GM19463 (cell line): ENCODE measurements at regions not wholly inside any gene's neighbourhood (a gene's known extent, or its start where the extent isn't known, plus 50 kb on each side); places are given as distances from the start of the nearest gene placed in this dataset.

Source experiments
- ATAC-seq: cut with Tn5 transposase; IDR thresholded peaks from one replicate; pipeline ENCODE4 v1.9.1; 2021; ENCODE audit warnings: mild to moderate bottlenecking, moderate library complexity; ENCODE audit not compliant: unreplicated experiment

DNA sequence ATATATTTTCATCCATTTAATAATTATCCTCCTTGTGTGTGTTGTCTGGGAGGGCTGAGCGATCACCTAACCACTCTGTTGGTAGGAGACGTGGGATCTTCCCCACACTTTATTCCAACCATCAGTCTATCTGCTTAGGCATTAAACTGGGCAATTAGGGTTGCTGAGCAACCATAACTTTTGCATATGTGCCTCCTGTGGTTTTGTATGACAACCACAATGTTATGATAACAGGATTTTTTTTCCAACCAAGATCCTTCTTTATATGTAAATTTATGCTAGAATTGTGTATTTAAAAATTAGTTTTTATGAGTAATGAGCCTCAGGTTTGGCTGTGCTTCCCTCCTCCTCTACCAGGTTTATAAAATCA lies 495.0 kb upstream of the MGMT start:
- no peak for ATAC-seq

DNA sequence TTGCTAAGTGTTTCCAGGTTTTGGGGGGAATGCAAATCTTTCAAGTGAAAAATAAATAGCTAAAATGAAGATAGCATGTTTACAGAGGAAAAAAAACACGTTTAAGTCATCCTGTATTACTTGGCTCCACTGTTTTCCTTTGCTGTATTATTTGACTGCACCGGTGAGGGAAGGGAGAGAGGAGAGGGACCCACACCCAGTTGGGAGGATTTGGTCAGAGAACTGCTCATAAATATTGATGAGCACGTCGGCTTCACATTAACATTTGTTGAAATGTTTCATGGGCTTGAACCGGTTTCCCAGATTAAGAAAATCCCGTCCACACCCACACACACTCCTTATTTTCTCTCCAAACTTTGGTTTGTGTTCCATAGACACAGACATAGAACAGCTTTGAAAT lies 493.8 kb upstream of the MGMT start:
- ATAC-seq: no peak

DNA sequence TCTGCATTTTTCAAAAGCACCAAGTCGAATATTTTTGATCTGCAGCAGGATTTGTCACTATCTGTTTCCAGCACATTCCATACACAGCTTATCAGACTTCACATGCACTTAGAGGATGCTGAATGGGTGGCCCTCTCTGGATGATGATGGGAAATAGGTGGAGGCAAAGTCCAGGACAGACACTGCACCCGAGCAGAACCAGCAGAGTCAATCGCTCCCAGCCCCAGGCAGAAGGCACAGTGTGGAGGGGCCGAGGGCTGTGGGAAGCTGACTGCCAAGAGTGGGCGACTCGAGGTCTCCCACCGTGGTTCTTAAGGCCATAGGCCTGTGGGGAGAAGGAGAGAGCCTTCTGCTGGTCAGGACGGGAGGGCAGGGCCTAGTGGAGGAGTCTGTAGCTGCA lies 490.2 kb upstream of the MGMT start:
- no peak for ATAC-seq

DNA sequence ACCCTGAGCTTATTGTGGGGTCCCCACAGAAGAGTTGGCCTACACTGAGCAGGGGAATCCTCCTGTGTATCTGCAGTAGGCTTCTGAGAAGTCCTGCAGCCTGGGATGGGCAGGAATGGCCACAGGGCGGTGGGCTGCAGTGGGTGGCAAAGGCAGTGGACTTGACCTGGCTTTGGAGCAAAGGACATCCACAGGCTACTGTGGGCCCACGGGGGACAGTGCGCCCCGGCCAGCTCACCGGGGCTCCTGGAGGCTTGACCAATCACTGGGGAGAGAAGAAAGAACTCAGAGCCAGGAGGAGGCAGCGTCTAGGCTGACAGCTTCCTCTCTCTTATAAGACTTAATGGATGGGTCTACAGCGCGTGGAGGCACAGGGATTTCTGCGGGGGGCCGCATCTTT lies 488.8 kb upstream of the MGMT start:
- ATAC-seq: no peak

DNA sequence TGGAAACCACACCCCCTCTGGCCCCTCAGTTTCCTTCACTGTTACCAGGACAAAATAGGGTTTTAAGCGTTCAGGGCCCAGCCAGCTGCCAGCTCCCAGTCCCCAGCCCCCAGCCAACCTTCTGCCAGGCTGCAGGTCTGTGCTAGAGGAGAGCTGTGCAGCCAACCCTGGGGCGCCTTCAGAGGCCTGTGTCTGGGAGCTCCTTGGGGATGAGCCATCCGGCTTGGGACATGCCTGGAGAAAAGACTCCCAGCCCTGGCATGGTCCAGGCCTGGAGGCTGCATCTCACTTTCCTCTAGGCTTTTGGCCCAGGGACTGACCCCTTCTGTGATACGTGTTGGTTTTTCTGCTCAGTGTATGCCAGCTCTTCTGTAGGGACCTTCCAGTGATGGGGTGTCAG lies 487.6 kb upstream of the MGMT start:
- ATAC-seq: no peak

DNA sequence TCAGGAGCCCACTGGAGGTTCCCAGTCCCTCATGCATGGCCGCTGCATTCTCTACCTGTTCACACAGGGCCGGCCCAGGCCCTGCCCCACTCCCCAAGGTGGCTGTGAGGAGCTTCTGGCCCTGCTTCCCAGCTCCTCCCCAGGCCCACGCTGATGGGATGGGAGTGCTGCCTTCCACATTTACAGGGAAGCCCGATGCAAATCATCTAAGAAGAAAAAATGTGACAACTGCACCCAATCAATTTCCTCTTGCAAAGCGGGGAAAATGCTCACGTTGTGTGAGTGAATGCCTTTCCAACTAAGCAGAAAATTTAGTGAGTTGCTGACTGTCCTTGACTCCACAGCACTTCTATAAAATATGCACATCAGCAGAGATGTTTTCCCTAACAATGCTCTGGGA lies 485.8 kb upstream of the MGMT start:
- ATAC-seq: no peak

DNA sequence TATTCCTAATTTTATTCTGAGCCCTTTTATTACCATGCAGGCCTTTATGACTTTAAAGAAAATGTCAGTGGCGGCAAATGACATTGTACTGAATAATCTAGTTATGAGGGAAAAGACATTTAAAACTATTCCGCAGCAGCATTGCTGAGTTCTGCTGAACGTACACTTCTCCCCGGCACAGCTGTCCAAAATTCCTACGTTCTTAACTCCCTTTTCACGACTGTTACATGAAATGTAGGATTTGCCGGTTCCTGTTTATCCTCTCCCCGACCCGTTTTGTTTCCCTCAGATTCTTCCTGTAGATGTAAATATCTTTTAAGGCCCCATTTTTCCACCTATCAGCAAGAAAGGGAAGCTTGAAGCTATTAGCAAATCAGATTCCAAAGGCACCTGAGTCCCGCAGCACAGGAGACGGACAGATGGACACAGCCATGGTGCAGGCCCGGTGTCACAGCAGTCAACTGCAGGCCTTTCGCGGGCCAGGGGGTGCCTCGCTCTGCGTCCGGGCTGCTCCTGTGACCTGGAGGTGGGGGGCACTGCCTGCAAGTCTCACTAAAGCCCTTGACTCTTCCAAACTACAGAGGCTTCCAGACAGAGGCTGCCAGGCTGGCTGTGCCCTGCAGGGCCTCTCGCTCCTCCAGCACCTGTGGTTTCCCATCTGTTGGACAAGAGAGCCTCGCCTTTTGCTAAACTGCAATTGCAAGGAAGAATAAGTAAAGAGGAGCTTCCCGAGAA lies 485.0 kb upstream of the MGMT start:
- no peak for ATAC-seq

DNA sequence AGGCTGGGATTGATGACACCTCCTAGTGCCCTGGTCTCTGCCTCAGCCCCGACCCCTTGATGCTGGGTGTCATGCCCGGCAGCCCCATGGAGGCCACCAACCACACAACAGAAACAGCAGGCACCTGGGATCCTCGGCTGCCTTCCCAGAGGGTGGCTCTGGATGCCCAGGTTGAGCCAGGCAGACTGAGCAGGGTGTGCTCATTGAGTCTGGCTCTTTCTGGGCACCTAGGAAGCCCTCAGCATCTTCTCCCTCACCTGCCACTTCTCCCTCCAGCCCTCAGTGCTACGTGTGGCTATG lies 484.5 kb upstream of the MGMT start:
- ATAC-seq: no peak

DNA sequence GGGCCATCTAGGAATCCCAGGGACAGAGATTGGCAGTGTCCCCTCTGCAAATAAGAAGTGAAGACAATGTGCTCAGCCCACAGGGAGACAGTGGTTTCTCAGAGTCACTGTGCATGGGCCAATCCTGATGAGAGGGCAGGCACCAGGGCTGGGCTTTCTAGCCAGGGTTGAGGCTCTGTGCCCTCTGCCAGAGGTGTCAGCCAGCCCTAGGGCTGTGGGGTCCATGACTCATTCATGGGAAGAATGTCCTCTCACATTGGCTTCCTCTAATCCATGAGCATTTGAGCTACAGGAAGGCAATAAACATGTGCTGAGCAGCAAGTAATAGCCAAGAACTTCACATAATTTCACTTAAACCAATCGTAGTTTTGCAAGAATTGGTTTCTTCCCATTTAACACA lies 482.0 kb upstream of the MGMT start:
- ATAC-seq: no peak

DNA sequence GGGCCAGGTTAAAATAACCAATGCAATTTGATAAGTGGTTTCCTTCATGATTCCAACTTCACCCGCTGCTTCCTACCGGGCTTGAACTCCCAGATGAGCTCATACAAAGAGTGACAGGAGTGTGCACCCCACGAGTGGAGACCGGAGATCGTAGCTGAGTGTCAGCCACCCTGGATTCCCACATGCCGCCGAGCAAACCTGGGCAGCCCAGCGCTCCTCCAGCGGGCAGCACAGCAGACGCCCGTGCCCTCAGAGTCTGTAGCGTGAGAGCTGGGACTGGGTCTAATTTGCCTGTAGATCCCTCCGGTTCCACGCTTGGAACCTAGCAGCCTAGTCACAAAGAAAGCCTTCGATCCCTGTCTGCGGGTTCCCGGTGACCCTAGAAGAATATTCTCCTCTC lies 476.1 kb upstream of the MGMT start:
- ATAC-seq: no peak

DNA sequence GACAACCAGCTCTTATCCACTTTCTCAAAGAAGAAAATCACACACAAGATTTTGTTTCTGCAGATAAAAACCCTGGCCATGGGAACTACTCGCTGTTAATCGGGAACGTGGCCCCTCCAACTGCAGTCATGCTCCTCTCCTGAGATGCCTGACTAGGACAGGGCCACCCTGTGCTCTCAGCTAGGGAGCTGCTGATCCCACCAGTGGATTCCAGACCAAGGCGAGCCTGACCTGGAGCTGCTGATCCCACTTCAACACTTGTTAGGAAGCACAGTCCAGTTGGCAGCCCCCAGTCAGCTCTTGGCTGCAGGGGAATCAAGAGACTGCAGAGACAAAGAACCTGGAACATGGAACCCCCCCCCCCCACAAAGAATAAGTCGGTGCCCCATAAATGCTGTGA lies 474.3 kb upstream of the MGMT start:
- ATAC-seq: no peak

DNA sequence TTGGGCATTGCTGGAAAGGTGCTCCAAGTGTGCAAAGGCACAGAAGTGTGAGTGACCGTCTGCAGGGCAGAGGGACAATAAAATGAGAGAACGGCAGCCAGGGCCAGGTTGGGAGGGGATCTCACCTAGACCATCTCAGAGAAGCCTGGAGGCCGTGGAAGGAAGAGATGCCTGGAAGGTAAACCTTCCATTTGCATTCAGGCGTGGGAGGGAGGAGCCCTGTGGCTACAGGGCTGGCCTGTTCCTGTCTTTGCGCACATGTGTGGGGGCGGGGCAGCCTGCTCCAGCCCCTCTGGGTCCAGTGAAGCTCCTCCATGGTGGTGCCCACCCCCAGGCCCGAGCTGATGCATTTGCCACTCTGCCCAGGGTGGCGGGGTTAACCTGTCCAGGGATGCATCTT lies 473.6 kb upstream of the MGMT start:
- ATAC-seq: no peak

DNA sequence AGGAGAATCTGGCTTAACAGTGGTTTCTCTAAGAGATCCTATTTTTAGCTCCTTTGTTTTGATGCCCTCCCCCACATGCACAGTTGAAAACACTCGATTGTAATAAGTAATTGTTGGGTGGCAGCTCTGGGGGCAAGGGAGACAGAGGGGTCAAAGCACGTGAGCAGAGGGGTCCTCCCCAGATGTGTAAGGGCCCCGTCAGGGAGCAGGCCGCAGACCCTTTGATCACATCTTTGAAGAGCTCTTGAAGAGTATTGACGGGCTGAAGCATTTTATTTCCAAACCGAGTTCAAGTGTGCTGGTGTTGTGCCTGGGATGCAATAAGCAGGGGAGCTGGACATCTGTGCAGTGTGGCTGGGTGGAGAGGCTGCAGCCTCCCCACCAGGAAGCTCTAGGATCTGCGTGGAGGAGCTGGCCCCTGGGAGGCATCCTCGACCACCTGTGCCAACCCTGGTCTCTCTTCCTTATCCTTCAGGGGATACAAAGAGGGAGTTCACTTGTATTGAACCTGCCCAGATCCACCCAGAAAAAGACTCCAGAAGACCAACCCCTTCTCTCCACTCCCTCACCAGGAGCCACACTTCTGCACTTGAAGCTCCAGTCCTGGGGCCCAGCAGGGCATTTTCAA lies 473.0 kb upstream of the MGMT start:
- no peak for ATAC-seq

DNA sequence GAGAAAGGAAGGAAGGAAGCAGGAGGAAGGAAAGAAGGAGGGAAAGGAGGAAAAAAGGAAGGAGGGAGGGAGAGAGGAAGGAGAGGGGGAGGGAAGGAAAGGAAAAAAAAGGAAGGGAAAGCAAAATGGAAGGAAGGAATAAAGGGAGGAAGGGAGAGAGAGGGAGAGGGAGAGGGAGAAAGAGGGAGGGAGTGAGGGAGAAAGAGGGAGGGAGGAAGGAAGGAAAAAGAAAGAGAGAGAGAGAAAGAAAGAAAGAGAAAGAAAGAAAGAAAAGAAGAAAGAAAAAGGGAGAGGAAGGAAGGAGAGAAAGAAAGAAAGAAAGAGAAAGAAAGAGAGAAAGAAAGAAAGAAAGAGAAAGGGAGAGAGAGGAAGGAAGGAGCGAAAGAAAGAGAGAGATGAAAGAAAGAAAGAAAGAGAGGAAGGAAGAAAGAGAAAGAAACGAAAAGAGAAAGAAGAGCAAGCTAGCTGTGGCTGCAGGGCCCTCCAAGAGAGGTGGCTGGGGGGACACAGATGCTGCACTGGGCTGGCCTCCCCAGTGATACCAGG lies 472.4 kb upstream of the MGMT start:
- ATAC-seq: no peak

DNA sequence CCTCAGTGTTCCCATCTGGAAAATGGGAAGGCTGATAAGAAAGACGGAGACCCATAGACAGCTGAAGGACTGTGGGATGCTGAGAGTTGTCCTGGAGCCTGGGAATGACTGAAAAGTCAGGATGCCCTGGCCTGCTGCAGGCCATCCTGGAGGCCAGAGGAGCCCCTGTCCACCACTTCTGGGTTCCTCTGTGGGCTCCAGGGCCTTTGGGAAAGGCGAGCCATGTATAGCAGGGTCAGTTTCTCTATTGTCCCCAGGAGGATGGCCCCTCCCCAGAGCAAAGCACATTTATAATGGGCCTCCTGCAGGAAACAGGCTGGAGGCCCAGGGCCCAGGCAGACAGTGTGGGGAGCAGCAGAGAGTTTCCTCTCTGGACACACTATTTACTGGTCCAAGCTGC lies 471.4 kb upstream of the MGMT start:
- no peak for ATAC-seq

DNA sequence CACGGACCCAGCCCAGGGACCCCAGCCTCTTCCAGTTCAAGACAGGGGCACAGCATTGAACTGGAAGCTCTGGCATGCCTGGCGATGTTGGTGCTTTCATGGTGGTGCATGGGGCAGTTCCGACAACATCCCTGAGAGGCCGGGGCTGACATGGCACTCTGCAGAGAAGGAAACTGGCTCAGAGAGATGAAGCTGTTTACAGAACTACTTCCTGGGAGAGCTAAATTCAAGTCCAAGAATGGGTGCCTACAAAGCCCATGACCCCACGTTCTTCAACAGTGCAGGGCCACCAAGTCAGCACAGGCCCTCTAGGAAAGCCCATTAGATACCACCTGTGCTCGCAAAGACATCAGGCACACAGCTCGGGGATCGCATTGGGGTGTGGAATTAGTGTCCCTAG lies 470.9 kb upstream of the MGMT start:
- no peak for ATAC-seq

DNA sequence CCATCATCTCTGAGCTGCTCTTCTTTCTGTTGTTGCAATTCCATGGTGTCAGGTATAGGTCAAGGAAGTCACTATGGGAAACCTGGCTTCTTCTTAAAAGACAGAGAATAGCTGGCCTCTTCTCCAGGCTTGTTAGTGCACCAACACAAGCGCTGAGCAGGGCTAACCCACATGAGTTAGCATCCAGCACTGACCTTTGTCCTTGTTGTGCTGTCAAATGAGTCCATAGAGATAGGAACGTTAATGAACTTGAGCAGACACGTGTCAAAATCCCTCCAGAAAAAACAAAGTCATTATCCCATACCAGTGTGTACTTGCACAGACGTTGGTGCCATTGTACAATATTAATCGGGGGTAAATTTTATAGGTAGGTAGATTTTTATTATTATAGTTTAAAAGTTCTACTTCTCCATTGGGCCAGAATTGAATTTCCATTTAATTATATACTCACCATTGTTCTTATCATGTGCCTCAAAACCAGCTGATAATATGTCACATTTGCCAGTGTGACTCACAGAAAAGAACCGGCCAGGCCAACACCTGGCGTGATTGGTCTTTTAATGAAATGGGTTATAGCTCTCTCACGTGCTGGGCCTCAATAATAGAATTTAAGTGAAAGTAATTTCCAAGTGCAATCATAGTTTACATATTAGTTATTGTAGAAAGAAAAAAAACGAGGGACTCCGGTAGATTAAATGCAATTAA lies 468.8 kb upstream of the MGMT start:
- no peak for ATAC-seq

DNA sequence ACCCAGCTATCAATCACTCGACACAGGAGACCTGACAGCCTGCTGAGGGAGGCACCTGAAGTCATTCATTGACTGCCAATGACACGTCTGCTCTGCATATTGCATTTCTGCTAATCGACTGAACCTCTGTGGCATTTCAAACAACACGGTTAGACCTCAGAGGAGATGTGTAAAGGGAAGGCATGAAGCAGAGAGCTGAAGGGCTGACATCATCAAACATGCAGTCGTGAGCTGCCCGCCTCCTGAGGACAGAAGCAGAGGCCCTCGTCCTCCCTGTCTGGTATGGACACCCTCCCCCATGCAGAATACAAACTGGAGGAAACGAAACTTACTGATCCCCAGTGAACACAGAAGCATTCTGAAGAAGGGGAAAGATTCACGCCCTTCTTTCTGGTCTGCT lies 462.6 kb upstream of the MGMT start:
- no peak for ATAC-seq

DNA sequence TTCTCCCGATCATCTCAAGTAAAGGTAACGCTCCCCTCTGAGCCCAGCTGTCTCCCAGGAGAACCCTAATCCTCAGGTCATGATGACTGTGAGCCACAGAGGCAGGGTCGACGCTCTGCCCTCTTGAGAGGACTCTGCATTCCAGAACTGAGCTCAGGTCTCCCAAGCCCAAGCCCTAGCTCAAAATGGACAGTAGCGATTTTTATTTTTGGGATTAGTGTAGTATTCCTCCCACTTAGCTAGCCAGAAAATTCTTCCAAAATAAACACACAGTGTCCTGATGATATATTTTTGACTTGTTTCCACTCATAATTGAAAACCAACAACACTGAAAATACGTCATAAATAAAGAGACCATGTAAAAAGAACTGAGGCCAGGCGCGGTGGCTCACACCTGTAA lies 462.0 kb upstream of the MGMT start:
- ATAC-seq: no peak

DNA sequence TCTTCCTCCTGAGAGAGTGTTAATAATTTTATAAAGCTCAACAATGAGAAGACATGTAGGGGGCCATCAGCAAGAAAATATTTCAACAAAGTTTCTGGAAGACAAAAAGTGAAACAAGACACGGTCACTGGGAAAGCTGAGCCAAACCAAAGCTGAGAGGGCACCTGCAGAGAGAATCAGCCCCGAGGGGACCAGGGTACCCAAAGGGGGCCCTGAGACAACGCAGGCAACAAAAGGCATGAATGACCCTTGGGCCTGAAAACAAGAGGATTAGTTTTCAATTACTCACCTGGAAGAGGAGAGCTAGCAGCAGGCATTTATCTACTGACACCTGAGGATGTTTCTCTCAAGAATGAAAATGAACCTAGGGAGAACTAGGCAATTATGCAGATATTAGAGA lies 461.2 kb upstream of the MGMT start:
- ATAC-seq: no peak

DNA sequence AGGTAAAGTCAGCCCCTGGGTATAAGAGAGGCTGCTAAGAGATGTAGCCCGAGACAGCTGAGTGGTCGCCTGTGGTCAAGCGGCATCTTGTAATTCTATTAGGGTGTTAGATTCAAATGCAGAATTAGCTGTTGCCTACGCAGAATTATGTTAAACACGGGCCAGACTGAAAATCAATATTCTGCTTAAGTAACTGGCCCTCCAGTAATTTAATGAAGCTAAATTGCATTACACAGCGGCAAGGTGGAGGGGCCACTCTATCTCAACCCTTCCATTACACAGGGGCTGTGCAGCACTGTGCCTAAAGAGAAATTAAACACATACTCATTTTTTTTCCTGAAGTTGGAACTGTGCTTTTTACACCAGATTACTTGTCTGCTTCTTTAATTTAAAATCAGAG lies 448.5 kb upstream of the MGMT start:
- ATAC-seq: no peak

DNA sequence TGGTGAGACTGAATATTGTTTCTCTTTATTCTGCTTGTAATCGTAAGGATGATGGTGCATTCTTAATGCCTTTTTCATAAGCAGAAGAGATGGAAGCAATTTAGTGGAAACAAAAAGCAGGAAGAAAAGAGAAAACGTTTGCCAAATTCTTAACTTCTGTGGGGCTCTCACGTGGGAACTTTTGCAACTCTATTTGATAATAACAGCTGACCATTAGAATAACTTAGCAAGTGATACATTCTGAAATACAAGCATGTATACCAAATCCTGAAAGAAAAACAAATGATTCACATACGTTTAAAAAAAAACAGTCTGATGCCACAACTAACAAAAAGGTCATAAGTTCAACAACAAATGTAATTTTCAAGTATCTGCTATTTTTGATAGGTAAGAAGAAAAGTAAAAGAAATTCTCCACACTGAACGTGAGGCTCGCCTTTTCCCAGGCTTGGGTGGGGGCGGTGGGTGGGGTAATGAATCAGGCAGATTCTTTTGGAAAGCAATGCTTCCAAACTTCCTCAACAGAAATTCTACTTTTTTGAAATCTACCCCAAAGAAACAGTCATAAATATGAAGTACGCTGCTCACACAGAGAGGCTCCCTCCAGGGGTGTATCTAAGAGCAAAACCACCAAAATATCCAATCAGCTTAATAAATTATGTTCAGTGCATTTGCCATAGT lies 446.2 kb upstream of the MGMT start:
- ATAC-seq: no peak
